ENCODE measurements at regions not wholly inside any gene's neighbourhood (a gene's known extent, or its start where the extent isn't known, plus 50 kb on each side); places are given as distances from the start of the nearest gene placed in this dataset.
"Not testable (repeated sequence)": the region's sequence is repeated elsewhere in the genome, so short reads cannot be mapped to it uniquely, and the experiment has no call there.

- Histone ChIP-seq H3K27ac (no peak overlapping the region), H3K4me3 (peak overlapping the region in 2 of 4 donors; percentile 7 to 19)
- DNase-seq, result peak; percentile 38 to 40
These were observed 146.6 kb downstream of the USP22 start for GRCh38 chr17:20896153-20896649.

GRCh38 chr17:20898726-20899125 is 144.1 kb downstream of the USP22 start:
- intact Hi-C loops (cut with DNase I; ENCODE audit: low total_unique reads); H3K27ac ChIP-seq; H3K4me1 ChIP-seq; DNase-seq; H3K4me3 ChIP-seq; H3K36me3 ChIP-seq; H3K9me3 ChIP-seq: not testable (repeated sequence)
- 41 to 57% (median 48%) methylated on average over 5 of the region's 5 CpGs for WGBS, 5 donors
- H3K27me3 ChIP-seq, result peaks cover 0 to 35% (median 0%) of the 10 kb centered on the region in 3 donors

More at GRCh38 chr17:20896153-20896649, 146.6 kb downstream of the USP22 start:
- TF ChIP-seq POLR2A (IDR thresholded peaks at IDR 0.05), result no peak
- no peak for TF ChIP-seq EP300 (IDR thresholded peaks at IDR 0.05)
- TF ChIP-seq POLR2AphosphoS5 (IDR thresholded peaks at IDR 0.05), result no peak
- TF ChIP-seq CTCF (IDR thresholded peaks at IDR 0.05), result no peak
- intact Hi-C loops (cut with DNase I; ENCODE audit: low total_unique reads), result no loop called here
- H3K36me3 ChIP-seq, result no peaks in the 10 kb centered on the region
- H3K4me1 ChIP-seq, result no peaks in the 10 kb centered on the region
- H3K9me3 ChIP-seq, result no peaks in the 10 kb centered on the region
- WGBS, 5 donors, result 38 to 81% (median 62%) methylated on average over 8 to 30 of the region's 30 CpGs
- peaks cover 0 to 13% (median 0%) of the 10 kb centered on the region in 3 donors for H3K27me3 ChIP-seq

GRCh38 chr17:20902496-20902895 is 140.3 kb downstream of the USP22 start:
- H3K9me3 ChIP-seq; H3K4me1 ChIP-seq; DNase-seq; intact Hi-C loops (cut with DNase I; ENCODE audit: low total_unique reads); H3K36me3 ChIP-seq; H3K27ac ChIP-seq; H3K4me3 ChIP-seq: not testable (repeated sequence)
- peaks cover 0 to 28% (median 0%) of the 10 kb centered on the region in 3 donors for H3K27me3 ChIP-seq
- 27 to 37% (median 28%) methylated on average over 17 of the region's 17 CpGs for WGBS, 5 donors

GRCh38 chr17:20903549-20903948 is 139.3 kb downstream of the USP22 start:
- H3K27ac ChIP-seq; H3K4me3 ChIP-seq; intact Hi-C loops (cut with DNase I; ENCODE audit: low total_unique reads); H3K36me3 ChIP-seq; H3K4me1 ChIP-seq; H3K9me3 ChIP-seq; DNase-seq: not testable (repeated sequence)
- peaks cover 0 to 28% (median 0%) of the 10 kb centered on the region in 3 donors for H3K27me3 ChIP-seq
- 4 to 23% (median 10%) methylated on average over 1 of the region's 1 CpG for WGBS, 5 donors

GRCh38 chr17:20908313-20909267 is 134.2 kb downstream of the USP22 start:
- Histone ChIP-seq H3K27ac (peak overlapping the region; percentile 80 to 90 (median 83)), H3K4me1 (peaks cover 5 to 15% (median 14%) of the 10 kb centered on the region in 4 donors), H3K36me3 (no peaks in the 10 kb centered on the region), H3K4me3 (peak overlapping the region; percentile 37 to 49 (median 44)), H3K27me3 (peaks cover 0 to 4% (median 0%) of the 10 kb centered on the region in 3 donors), H3K9me3 (no peaks in the 10 kb centered on the region)
- DNase-seq, result peak; percentile 84 to 95
- intact Hi-C loops (cut with DNase I; ENCODE audit: low total_unique reads), result no loop called here
- WGBS, 5 donors, result 8 to 11% (median 9%) methylated on average over 34 to 43 of the region's 43 CpGs
- TF ChIP-seq CTCF (IDR thresholded peaks at IDR 0.05) (peak in 5 of 7 experiments; percentile 22 to 59 (median 44)), POLR2A (IDR thresholded peaks at IDR 0.05) (no peak), EP300 (IDR thresholded peaks at IDR 0.05) (no peak), POLR2AphosphoS5 (IDR thresholded peaks at IDR 0.05) (peak in 2 of 3 donors; percentile 50 to 56)

All from stomach (tissue), 8 donors.